GM12878 (cell line): ENCODE measurements at regions not wholly inside any gene's neighbourhood (a gene's known extent, or its start where the extent isn't known, plus 50 kb on each side); places are given as distances from the start of the nearest gene placed in this dataset.

Experiments used
- ATAC-seq: fragments of 200-7000 bp; cut with Tn5 transposase; 3 replicates; pipeline ENCODE4 v1.9.1; 2020; ENCODE audit warnings: mild to moderate bottlenecking, moderate library complexity
- BruUV-seq: library from RNA; stranded (reverse); fragments of 400-500 nt; replicated peaks from 2 replicates; lab custom pipeline; 2021; lab: Mats Ljungman, UMichigan
- CTCF ChIA-PET: fragments of 300-600 bp; sonication (Branson Sonifier 250); formaldehyde crosslinking; extraction: SDS; loops from one replicate; lab custom pipeline; 2021; ENCODE audit warnings: inconsistent platforms; lab: Yijun Ruan, JAX
- POLR2A ChIA-PET: fragments of 350-600 bp; formaldehyde crosslinking; extraction: SDS; loops from one replicate; lab custom pipeline; 2021; ENCODE audit warnings: inconsistent platforms; lab: Charles Lee
- RAD21 ChIA-PET: fragments of 300-600 bp; sonication (Branson Sonifier 250); formaldehyde crosslinking; loops from one replicate; lab custom pipeline; 2023; ENCODE audit warnings: antibody characterized with exemption; ENCODE audit not compliant: unreplicated experiment; lab: Charles Lee
- SMC1A ChIA-PET: fragments of 300-600 bp; sonication (Branson Sonifier 250); formaldehyde crosslinking; loops from one replicate; lab custom pipeline; 2023; ENCODE audit not compliant: unreplicated experiment, uncharacterized antibody; lab: Charles Lee
- DNase-seq: peaks from one replicate; pipeline ENCODE4 v3.0.0-alpha.2; 2011; ENCODE audit warnings: low read depth, low spot score
- FAIRE-seq: peaks from 3 replicates; lab custom pipeline; 2011; peaks lifted over from hg19 to GRCh38; lab: Jason Lieb, UNC
- H2AFZ ChIP-seq: 2 replicates; pipeline ENCODE4 v1.6.0; 2011; ENCODE audit warnings: low read depth, low read length, control low read depth; ENCODE audit not compliant: control insufficient read depth
- H3K27ac ChIP-seq: 2 replicates; pipeline ENCODE4 v1.5.1; 2011; ENCODE audit warnings: control low read depth; ENCODE audit not compliant: control insufficient read depth, insufficient read depth
- H3K27me3 ChIP-seq, 2 experiments: replicated peaks in 1 of 2; 2 replicates each; pipeline versions ENCODE4 v1.6.0 to v1.6.1; 2011; ENCODE audit warnings: low read length in 1 of 2; ENCODE audit not compliant: control insufficient read depth in 2 of 2, insufficient read depth in 2 of 2
- H3K36me3 ChIP-seq, 2 experiments: 2 replicates each; pipeline ENCODE4 v1.5.1; 2011; ENCODE audit warnings: low read length in 1 of 2; ENCODE audit not compliant: control insufficient read depth in 2 of 2, insufficient read depth in 2 of 2
- H3K4me1 ChIP-seq: 2 replicates; pipeline ENCODE4 v1.6.1; 2011; ENCODE audit warnings: mild to moderate bottlenecking, low read length, moderate library complexity, mixed read lengths; ENCODE audit not compliant: control insufficient read depth, insufficient read depth
- H3K4me2 ChIP-seq: 2 replicates; pipeline ENCODE4 v1.6.0; 2011; ENCODE audit warnings: control low read depth; ENCODE audit not compliant: control insufficient read depth, insufficient read depth
- H3K4me3 ChIP-seq: fragments of 200-600 bp; sonication (generic); 2 replicates; pipeline ENCODE4 v1.5.1; 2016
- H3K79me2 ChIP-seq: 2 replicates; pipeline ENCODE4 v1.6.0; 2011; ENCODE audit warnings: low read length; ENCODE audit not compliant: control insufficient read depth, insufficient read depth
- H3K9ac ChIP-seq: 2 replicates; pipeline ENCODE4 v1.8.0; 2011; ENCODE audit warnings: low read length, control low read depth, mixed read lengths; ENCODE audit not compliant: control insufficient read depth, insufficient read depth
- H3K9me3 ChIP-seq: replicated peaks from 3 replicates; pipeline ENCODE4 v1.5.1; 2011; ENCODE audit warnings: mild to moderate bottlenecking, low read length; ENCODE audit not compliant: control insufficient read depth, insufficient read depth
- H4K20me1 ChIP-seq: 2 replicates; pipeline ENCODE4 v1.6.0; 2011; ENCODE audit not compliant: control insufficient read depth, insufficient read depth
- ATF7 ChIP-seq: fragments of 450-650 bp; IDR thresholded peaks from 2 replicates; pipeline ENCODE4 v1.6.1; 2016; ENCODE audit warnings: low read depth, mild to moderate bottlenecking
- CHD2 ChIP-seq: IDR thresholded peaks from 2 replicates; pipeline ENCODE4 v1.6.1; 2011; ENCODE audit warnings: low read depth, low read length, improper control_type of control experiment, borderline replicate concordance
- E2F8 ChIP-seq: fragments of 450-650 bp; IDR thresholded peaks from 2 replicates; pipeline ENCODE4 v1.6.1; 2018; ENCODE audit warnings: mild to moderate bottlenecking, low read depth, moderate library complexity; ENCODE audit not compliant: partially characterized antibody
- HDAC2 ChIP-seq: fragments of 200-600 bp; sonication (generic); IDR thresholded peaks from 2 replicates; pipeline ENCODE4 v1.6.1; 2017
- HDAC6 ChIP-seq: fragments of 200-600 bp; sonication (generic); IDR thresholded peaks from one replicate; pipeline ENCODE4 v1.8.0; 2017; ENCODE audit warnings: antibody characterized with exemption; ENCODE audit not compliant: unreplicated experiment
- MAX ChIP-seq: IDR thresholded peaks from 2 replicates; pipeline ENCODE4 v1.6.1; 2012; ENCODE audit warnings: low read depth, low read length, improper control_type of control experiment
- PML ChIP-seq: IDR thresholded peaks from 2 replicates; pipeline ENCODE4 v1.6.1; 2012; ENCODE audit warnings: low read length, inconsistent platforms
- REST ChIP-seq: IDR thresholded peaks from 2 replicates; pipeline ENCODE4 v1.6.1; 2012; ENCODE audit warnings: mild to moderate bottlenecking, low read depth, low read length
- SPI1 ChIP-seq: IDR thresholded peaks from 2 replicates; pipeline ENCODE4 v1.6.1; 2011; ENCODE audit warnings: low read depth, mild to moderate bottlenecking, low read length, moderate library complexity, borderline replicate concordance; ENCODE audit not compliant: insufficient read depth
- USF2 ChIP-seq: IDR thresholded peaks from 2 replicates; pipeline ENCODE4 v1.6.1; 2011; ENCODE audit warnings: low read depth, low read length, improper control_type of control experiment, borderline replicate concordance
- YY1 ChIP-seq: IDR thresholded peaks from 2 replicates; pipeline ENCODE4 v1.6.1; 2011; ENCODE audit warnings: low read depth, mild to moderate bottlenecking, low read length
- WGBS: methylation state at CpG from one replicate; pipeline ENCODE4 v1.1.6; 2016; ENCODE audit warnings: low lambda C conversion rate; ENCODE audit not compliant: insufficient replicate concordance, insufficient coverage; ENCODE audit errors: missing lambda C conversion rate; 5-methylcytosine and 5-hydroxymethylcytosine counted together
- in situ Hi-C: fragments of 300-500 bp; cut with MboI; formaldehyde crosslinking; loops from 9 replicates; pipeline ENCODE4 v1.14.3; 2018; ENCODE audit warnings: mixed read lengths
- intact Hi-C: fragments of 100-400 bp; cut with micrococcal nuclease; formaldehyde crosslinking; loops from one replicate; pipeline ENCODE4 v1.14.2; 2022; ENCODE audit not compliant: unreplicated experiment
- TF ChIP-seq, protein P1 (sequence below): fragments of 450-650 bp; IDR thresholded peaks from 2 replicates; pipeline ENCODE4 v1.6.1; 2016; ENCODE audit warnings: mild to moderate bottlenecking

DNA sequence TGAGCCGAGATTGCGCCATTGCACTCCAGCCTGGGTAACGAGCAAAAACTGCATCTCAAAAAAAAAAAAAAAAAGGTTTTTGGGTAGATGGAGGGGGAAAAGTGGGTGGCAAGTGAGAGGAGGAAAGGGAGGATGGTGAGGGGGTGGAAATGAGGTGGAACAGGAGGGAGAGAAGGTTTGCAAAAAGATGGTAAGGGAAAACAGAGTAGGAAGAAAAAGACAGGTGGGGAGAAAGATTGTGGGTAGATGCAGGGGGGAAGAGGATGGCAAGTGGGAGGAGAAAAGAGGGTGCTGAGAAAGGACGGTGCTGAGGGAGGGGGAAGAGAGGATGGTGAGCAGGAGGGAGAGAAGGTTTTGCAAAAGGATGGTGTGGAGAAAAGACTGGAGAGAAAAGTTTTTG, 57.8 kb upstream of the C1QTNF9B start:
- Histone ChIP-seq H2AFZ (no peak overlapping the region), H3K79me2 (no peaks in the 10 kb centered on the region), H3K9me3 (no peaks in the 10 kb centered on the region; the same call in 2 of the 3 replicates), H3K27ac (no peak overlapping the region), H3K27me3 (no peaks in the 10 kb centered on the region; a peak in 1 of 4 replicates), H3K4me3 (no peak overlapping the region), H3K4me1 (no peaks in the 10 kb centered on the region), H3K4me2 (no peak overlapping the region), H3K36me3 (no peaks in the 10 kb centered on the region), H4K20me1 (no peaks in the 10 kb centered on the region), H3K9ac (no peak overlapping the region)
- DNase-seq (no peak), FAIRE-seq (no peak), ATAC-seq (no peak)
- BruUV-seq = no TSS peak
- RAD21 ChIA-PET = no interaction called here
- POLR2A ChIA-PET = no interaction called here
- WGBS = 53% methylated on average over 4 of the region's 4 CpGs
- in situ Hi-C loops = no loop called here
- CTCF ChIA-PET = no interaction called here
- SMC1A ChIA-PET = interaction anchor here (0.6 kb wide), 2 partner anchors 64 to 304 kb away, joined by 3 read pairs; no protein-coding TSS in a partner anchor
- intact Hi-C loops = no loop called here
- TF ChIP-seq REST (no peak), HDAC6 (no peak), MAX (no peak), PML (no peak), YY1 (no peak), CHD2 (no peak), E2F8 (no peak), USF2 (no peak), SPI1 (no peak), ATF7 (no peak), HDAC2 (no peak)
- TF ChIP-seq, protein P1, sequence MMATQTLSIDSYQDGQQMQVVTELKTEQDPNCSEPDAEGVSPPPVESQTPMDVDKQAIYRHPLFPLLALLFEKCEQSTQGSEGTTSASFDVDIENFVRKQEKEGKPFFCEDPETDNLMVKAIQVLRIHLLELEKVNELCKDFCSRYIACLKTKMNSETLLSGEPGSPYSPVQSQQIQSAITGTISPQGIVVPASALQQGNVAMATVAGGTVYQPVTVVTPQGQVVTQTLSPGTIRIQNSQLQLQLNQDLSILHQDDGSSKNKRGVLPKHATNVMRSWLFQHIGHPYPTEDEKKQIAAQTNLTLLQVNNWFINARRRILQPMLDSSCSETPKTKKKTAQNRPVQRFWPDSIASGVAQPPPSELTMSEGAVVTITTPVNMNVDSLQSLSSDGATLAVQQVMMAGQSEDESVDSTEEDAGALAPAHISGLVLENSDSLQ = no peak
